KMS-11 (cell line): ENCODE measurements at regions not wholly inside any gene's neighbourhood (a gene's known extent, or its start where the extent isn't known, plus 50 kb on each side); places are given as distances from the start of the nearest gene placed in this dataset.

Experiments used
- H2AFZ ChIP-seq: fragments of 200-600 bp; sonication (generic); 2 replicates; pipeline ENCODE4 v1.6.1; 2016; ENCODE audit warnings: antibody characterized with exemption, mixed run types, low read depth
- H3K27ac ChIP-seq: fragments of 200-600 bp; sonication (generic); 2 replicates; pipeline ENCODE4 v1.6.1; 2016; ENCODE audit warnings: mild to moderate bottlenecking, mixed run types
- H3K27me3 ChIP-seq: fragments of 200-600 bp; sonication (generic); 2 replicates; pipeline ENCODE4 v1.6.1; 2017; ENCODE audit warnings: mild to moderate bottlenecking, low read depth, mixed run types, moderate library complexity; ENCODE audit not compliant: insufficient read depth
- H3K36me3 ChIP-seq: fragments of 200-600 bp; sonication (generic); 2 replicates; pipeline ENCODE4 v1.6.1; 2017; ENCODE audit warnings: mild to moderate bottlenecking, mixed run types; ENCODE audit not compliant: insufficient read depth
- H3K4me1 ChIP-seq: fragments of 200-600 bp; sonication (generic); 2 replicates; pipeline ENCODE4 v1.6.1; 2016; ENCODE audit warnings: mild to moderate bottlenecking, low read depth, mixed run types; ENCODE audit not compliant: poor library complexity, severe bottlenecking
- H3K4me2 ChIP-seq: fragments of 200-600 bp; sonication (generic); 2 replicates; pipeline ENCODE4 v1.7.0; 2016; ENCODE audit warnings: mild to moderate bottlenecking, mixed run types
- H3K4me3 ChIP-seq: fragments of 200-600 bp; sonication (generic); IDR thresholded peaks from 2 replicates; pipeline ENCODE4 v1.6.1; 2017; ENCODE audit warnings: low read depth, low read length, mixed read lengths; ENCODE audit not compliant: insufficient read depth
- H3K79me2 ChIP-seq: fragments of 200-600 bp; sonication (generic); 2 replicates; pipeline ENCODE4 v1.6.1; 2016; ENCODE audit warnings: low read depth, mixed run types; ENCODE audit not compliant: insufficient read depth
- H3K9ac ChIP-seq: fragments of 200-600 bp; sonication (generic); 2 replicates; pipeline ENCODE4 v1.6.1; 2016; ENCODE audit warnings: mild to moderate bottlenecking, mixed run types
- H4K20me1 ChIP-seq: fragments of 200-600 bp; sonication (generic); 2 replicates; pipeline ENCODE4 v1.6.1; 2016; ENCODE audit warnings: mild to moderate bottlenecking, mixed run types; ENCODE audit not compliant: insufficient read depth
- TF ChIP-seq, protein P1 (sequence below): fragments of 200-600 bp; sonication (generic); conservative IDR thresholded peaks from 2 replicates; pipeline ENCODE4 v1.6.1; 2017; ENCODE audit warnings: low read depth, mild to moderate bottlenecking, antibody characterized with exemption, low read length, moderate library complexity, mixed read lengths

DNA sequence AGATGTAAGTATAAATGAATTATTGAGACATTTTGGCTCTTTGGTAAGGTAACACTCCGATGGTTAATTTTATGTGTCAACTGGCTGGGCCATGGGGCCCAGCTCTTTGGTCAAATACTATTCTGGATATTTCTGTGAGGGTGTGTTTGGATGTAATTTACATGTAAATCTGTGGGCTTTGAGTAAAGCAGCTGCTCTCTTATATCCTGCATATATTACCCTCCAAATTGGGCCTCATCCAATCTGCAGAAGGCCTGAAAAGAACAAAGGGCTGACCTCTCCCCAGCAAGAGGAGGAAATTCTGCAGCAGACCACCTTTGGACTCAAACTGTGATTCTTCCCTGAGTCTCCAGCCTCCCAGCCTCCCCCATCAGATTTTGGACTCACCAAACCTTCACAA lies 464.1 kb downstream of the PLCL1 start:
- Histone ChIP-seq H3K79me2 (no peaks in the 10 kb centered on the region), H3K27me3 (no peaks in the 10 kb centered on the region), H3K4me2 (no peak overlapping the region), H4K20me1 (no peaks in the 10 kb centered on the region), H3K9ac (no peak overlapping the region), H3K27ac (no peak overlapping the region), H3K4me3 (no peak overlapping the region), H3K4me1 (no peaks in the 10 kb centered on the region), H3K36me3 (no peaks in the 10 kb centered on the region), H2AFZ (no peak overlapping the region)
- TF ChIP-seq, protein P1, sequence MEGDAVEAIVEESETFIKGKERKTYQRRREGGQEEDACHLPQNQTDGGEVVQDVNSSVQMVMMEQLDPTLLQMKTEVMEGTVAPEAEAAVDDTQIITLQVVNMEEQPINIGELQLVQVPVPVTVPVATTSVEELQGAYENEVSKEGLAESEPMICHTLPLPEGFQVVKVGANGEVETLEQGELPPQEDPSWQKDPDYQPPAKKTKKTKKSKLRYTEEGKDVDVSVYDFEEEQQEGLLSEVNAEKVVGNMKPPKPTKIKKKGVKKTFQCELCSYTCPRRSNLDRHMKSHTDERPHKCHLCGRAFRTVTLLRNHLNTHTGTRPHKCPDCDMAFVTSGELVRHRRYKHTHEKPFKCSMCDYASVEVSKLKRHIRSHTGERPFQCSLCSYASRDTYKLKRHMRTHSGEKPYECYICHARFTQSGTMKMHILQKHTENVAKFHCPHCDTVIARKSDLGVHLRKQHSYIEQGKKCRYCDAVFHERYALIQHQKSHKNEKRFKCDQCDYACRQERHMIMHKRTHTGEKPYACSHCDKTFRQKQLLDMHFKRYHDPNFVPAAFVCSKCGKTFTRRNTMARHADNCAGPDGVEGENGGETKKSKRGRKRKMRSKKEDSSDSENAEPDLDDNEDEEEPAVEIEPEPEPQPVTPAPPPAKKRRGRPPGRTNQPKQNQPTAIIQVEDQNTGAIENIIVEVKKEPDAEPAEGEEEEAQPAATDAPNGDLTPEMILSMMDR, result no peak

DNA sequence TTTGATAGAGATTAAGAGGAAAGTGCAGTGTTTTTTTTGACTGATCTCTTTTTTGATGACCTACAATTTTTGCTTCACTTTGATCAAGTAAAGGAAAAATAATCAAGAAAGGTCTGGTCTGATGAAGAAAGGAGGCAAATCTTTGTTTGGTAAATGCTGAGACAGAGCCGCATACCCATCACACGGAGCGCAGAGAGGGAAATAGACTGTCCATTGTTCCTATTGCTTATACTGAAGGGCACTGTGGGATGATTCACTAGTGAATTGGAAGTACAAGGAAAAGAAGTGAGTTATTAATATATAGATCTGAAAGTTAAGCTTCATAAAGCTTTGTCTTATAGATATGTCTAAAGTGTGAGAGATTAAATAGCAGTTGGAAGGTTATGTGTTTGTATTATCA lies 455.1 kb downstream of the PLCL1 start:
- no peak overlapping the region for H3K9ac ChIP-seq
- H3K36me3 ChIP-seq, result no peaks in the 10 kb centered on the region
- no peak overlapping the region for H3K4me2 ChIP-seq
- no peak overlapping the region for H2AFZ ChIP-seq
- no peaks in the 10 kb centered on the region for H3K27me3 ChIP-seq
- H3K27ac ChIP-seq, result no peak overlapping the region
- TF ChIP-seq, protein P1, result no peak
- no peaks in the 10 kb centered on the region for H3K79me2 ChIP-seq
- H3K4me3 ChIP-seq, result no peak overlapping the region
- H3K4me1 ChIP-seq, result no peaks in the 10 kb centered on the region
- no peaks in the 10 kb centered on the region for H4K20me1 ChIP-seq

DNA sequence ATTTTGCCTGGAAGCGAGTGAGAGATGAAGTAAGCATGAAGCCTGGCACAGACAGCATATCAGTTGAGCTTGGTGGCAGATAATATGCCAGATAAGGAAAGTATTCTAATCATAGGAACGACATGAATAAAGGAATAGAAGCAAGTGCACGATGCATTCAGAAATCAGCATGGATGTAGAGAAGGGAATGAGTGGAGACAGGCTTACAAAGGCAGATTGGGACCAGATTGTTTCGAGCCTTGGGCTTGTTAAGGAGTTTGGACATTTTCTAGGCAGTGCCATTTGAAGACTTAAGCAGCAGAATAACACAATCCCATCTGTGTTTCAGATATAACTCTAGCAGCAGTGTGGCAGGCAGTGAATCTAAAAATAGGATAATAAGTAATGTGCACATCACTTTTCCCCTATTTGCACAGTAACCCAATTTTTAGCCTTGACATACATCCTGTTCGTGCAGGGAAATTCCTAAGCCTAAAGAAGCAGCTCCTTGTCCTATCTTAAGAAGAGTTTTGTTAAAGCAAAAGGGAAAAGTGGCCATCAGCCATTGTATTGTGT lies 450.2 kb downstream of the PLCL1 start:
- H3K9ac ChIP-seq, result no peak overlapping the region
- H3K4me2 ChIP-seq, result no peak overlapping the region
- H3K27ac ChIP-seq, result no peak overlapping the region
- no peak overlapping the region for H3K4me3 ChIP-seq
- TF ChIP-seq, protein P1, result no peak
- H2AFZ ChIP-seq, result no peak overlapping the region
- no peaks in the 10 kb centered on the region for H4K20me1 ChIP-seq
- no peaks in the 10 kb centered on the region for H3K79me2 ChIP-seq
- no peaks in the 10 kb centered on the region for H3K36me3 ChIP-seq
- no peaks in the 10 kb centered on the region for H3K4me1 ChIP-seq
- H3K27me3 ChIP-seq, result no peaks in the 10 kb centered on the region

DNA sequence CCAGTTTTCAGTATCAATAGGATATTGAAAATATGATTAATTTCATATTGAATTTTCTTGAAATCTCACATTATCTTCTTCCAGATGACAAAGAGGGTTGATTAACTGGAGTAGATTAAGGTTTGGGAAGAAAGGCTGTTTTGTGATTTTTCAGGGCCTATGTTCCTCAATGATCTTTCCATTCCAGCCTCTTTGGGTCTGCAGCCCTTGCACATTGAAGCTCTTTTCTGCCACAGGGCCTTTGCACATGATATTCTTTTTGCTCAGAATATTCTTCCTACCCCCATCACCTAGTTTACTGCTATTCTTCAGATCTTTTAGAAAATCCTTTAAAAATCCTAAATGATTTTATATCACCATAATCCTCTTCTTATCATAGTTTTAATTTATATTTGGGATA lies 449.6 kb downstream of the PLCL1 start:
- H3K27me3 ChIP-seq, result no peaks in the 10 kb centered on the region
- TF ChIP-seq, protein P1, result no peak
- H4K20me1 ChIP-seq, result no peaks in the 10 kb centered on the region
- no peak overlapping the region for H2AFZ ChIP-seq
- H3K79me2 ChIP-seq, result no peaks in the 10 kb centered on the region
- no peaks in the 10 kb centered on the region for H3K4me1 ChIP-seq
- no peaks in the 10 kb centered on the region for H3K36me3 ChIP-seq
- H3K4me2 ChIP-seq, result no peak overlapping the region
- no peak overlapping the region for H3K9ac ChIP-seq
- no peak overlapping the region for H3K4me3 ChIP-seq
- no peak overlapping the region for H3K27ac ChIP-seq
